ENCODE measurements at regions not wholly inside any gene's neighbourhood (a gene's known extent, or its start where the extent isn't known, plus 50 kb on each side); places are given as distances from the start of the nearest gene placed in this dataset.

GRCh38 chr9:108756746-108757490 lies 98.9 kb downstream of the ACTL7B start:
- TF ChIP-seq POLR2A (IDR thresholded peaks at IDR 0.05): no peak
- no peak for TF ChIP-seq CTCF (IDR thresholded peaks at IDR 0.05)

Measured in vagina (tissue), 2 donors.